GM21717 (cell line): ENCODE measurements at regions not wholly inside any gene's neighbourhood (a gene's known extent, or its start where the extent isn't known, plus 50 kb on each side); places are given as distances from the start of the nearest gene placed in this dataset.

ENCODE experiments used
- ATAC-seq: cut with Tn5 transposase; IDR thresholded peaks from one replicate; pipeline ENCODE4 v1.9.1; 2021; ENCODE audit warnings: mild to moderate bottlenecking, moderate library complexity; ENCODE audit not compliant: unreplicated experiment

DNA sequence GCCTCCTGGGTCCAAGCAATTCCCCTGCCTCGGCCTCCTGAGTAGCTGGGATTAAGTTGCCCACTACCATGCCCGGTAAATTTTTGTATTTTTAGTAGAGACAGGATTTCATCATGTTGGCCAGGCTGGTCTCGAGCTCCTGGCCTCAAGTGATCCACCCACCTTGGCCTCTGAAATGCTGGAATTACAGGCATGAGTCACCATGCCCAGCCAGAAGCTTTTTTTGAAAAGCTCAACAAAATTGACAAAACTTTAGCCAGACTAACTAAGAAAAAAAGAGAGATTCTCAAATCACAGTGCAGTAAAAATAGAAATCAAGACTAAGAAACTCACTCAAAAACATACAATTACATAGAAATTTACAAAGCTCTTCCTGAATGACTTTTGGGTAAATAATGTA lies 420.6 kb downstream of the COL12A1 start:
- ATAC-seq = no peak

DNA sequence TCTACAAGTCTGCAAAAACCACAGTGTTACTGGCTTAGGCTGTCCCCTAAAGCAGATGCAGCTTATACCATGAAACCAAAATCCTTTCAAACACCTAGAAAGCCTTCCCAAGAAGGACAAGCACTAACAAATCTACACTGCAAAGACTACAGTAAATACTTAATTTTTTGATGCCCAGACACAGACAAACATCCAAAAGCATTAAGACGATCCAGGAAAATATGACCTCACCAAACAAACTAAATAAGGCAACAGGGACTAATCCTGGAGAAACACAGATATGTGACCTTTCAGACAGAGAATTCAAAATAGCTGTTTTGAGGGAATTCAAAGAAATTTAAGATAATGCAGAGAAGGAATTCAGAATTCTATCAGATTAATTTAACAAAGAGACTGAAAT lies 423.5 kb downstream of the COL12A1 start:
- no peak for ATAC-seq

DNA sequence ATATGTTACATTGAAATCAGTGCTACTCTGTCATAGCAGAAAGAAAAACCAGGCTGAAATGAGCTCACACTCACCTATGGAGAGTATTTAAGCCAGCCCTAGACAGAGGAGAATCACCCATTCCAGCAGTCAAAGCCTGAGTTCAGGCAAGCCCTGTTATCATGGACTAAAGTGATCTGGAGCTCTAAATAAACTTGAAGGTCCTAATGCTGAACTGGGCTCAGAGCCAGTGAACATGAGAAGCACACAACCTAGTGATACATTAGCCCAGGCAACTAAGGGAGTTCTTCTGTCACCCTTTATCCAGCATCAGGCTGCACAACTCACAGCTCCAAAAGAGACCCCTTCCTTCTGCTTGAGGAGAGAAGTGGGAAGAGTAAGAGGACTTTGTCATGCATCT lies 425.0 kb downstream of the COL12A1 start:
- ATAC-seq = no peak

DNA sequence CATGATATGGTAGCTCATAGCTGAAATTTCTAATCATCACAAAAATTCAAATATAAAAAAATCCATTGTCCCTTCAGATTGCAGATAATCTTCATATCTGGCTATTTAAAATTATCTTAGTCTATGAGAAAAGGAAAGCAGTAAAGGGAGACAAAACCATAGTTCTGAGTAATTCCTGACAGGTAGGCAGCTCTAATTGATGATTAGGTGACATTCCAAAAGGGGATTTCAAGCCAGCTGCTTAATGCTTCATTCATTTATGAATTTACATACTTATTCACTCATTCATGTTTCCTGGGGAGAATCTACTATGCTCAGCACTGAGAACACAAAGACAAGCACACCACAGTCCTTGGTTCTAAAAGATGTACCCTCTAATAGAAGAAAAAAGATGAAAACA lies 437.1 kb downstream of the COL12A1 start:
- ATAC-seq = no peak

DNA sequence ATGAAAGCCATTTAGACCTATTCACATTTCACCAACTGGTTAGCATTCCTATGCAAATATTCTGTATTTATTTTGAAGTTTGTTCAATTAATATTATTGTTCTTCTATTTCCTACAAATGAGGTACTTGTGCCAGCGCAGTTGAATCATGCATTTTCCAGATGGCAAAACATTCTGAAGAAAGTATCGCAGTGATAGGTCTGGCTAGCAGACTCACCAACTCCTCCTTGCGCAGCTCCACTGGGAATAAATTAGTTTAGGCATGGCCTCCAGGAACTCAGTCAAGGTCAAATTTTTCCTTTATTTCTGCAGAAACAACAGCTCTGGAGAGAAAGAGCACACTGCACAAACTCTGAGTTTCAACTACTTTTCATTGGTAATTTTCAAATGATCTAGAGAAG lies 437.7 kb downstream of the COL12A1 start:
- no peak for ATAC-seq

DNA sequence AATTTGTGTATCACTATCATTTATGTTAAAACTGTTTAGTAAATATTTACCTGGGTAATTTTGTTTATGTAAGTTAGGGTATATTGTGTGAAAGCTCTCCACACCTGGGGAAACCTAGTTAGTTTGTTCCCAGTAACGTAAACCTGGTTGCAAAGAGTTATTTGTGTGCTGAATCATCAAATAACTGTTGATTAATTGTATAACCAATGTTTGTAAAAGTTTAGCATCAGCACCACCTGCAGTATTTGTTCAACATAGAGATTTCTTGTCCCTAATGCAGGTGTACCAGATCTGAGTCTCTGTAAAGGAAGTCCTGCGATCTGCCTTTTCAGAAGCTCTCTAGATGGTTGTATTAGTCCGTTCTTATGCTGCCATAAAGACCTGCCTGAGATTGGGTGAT lies 440.4 kb downstream of the COL12A1 start:
- ATAC-seq = no peak

DNA sequence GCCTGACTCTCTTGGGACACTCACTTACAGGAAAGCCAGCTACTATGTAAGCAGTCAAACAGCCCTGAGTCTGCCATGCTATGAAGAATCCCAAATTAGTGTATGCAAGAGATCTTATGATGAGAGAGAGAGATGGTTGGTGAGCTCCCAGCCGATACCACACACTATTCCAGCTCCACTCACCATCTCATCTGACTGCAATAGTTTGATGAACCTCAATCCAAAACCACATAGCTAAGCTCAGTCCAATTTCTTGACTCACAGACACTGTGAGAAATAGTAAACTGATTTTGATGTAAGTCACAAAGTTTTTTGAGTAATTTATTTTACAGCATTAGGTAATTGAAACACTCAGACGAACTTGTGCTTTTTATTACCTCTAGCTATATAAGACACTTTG lies 441.4 kb downstream of the COL12A1 start:
- no peak for ATAC-seq

DNA sequence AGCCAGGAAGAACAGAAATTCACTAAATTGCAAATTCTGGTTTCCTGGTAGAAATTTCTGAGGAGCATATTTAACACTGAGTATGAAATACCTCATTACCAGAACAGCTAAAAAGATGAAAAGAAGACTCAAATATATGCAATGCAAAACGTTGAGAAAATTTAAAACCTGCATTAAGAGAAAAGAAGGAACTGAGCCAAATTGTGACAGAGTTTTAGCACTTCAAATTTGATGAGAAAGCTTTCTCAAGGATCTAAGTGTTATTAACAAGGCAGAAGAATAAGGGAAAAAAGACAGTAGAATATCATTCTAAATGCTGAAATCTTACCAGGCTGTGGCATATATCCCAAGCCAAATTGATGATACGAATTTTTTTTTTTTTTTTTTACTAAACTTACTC lies 443.0 kb downstream of the COL12A1 start:
- no peak for ATAC-seq

DNA sequence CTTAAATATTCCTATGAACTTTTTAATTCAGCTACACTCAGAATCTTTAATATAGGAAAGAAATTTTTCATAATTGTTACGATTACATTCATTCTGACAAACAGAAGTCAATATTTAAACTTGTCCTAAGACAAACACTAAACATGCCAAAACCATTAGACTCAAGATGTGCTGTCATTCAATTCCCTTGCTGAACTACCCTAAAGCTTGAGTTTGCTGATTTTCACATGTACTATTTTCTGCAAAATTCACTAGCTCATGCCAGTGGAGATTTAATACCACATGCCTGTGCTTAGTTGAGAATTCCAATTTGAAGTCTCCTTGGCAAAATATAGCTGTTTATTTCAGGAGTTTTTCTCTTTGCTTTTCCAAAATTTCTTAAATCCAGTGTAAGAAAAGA lies 448.0 kb downstream of the COL12A1 start:
- ATAC-seq = no peak

DNA sequence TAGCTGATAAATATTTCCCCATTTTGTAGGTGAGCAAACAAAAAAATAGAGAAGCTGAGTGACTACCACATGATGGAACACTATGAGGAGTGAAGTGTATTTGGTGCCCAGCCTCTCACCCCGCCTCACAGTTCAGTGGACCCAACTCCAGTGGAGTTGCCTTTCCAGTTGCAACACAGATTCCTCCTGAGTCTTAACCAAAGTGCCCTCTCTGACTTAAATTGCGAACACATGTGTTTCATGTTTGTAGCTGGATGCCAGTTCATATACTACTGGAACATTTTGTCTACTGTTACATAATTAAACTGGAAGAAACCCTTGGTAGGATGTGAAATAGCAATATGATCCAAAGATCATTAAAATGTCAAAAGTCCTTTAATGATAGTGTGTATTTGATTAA lies 448.9 kb downstream of the COL12A1 start:
- no peak for ATAC-seq

DNA sequence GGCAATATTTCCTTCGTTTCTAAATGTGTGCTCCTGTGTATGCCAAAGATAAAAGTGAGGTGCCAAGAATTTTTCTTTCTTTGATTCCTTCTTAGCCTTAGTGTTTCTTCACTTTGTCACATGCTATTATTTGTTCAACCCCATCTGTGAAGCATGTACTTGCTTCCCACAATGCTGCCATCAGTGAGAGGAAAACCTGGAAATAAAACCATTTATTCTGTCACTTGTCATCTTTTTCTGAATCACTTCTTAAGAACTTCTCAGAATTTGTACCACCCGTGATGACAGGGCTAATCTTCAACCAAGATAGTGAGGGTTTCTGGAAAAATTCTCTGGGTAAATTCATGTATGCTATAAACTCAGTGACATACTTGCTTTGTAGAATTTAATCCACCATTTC lies 450.1 kb downstream of the COL12A1 start:
- ATAC-seq = no peak

DNA sequence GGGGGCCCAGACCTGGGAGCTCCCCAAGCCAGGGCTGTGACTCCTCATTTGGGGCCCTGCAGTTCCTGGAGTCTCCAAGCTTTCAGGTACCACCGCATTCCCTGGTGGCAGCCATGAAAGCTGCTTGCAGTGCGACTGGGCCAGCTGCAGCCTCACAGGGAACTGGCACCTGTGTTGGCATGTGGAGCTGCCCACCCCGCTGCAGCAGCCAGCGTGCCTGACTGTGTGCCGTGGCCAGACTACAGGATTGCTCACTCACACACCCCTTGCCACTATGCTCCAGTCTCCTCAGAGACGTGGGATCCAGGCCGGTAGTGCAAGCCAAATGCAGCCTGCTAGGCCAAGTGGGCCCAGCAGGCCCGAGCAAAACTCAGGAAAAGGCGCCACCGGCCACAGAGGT lies 450.7 kb downstream of the COL12A1 start:
- no peak for ATAC-seq

DNA sequence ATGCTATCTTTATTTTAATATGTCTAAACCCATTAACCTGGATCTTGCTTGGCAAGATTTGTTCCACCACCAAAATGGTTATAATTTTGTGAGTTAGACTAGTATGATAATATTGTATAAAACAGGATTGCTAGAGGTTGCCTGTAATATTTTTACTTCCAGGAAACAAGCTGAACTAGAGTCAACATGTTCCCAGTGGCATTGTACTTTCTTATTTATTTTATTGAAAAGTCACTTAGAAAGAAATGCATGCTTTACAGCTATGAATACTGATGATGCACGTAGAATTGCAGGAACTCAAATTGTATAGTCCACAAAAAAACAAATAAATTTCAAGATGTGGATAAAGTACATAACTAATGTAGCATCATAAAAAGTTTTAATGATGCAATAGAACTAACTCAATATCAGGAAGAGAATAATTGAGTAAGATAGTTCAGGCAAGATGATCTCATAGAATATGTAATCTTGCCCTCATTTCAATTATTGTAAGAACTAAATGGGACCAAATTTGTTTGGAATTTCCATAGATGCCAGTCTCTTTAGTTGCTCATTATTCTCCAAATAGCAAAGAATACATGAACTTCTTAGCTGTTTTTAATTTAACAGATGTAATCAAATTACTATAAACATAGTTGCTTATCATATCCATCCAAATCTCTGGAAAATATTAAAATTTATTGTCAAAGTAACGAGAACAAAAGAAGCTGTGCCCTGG lies 451.8 kb downstream of the COL12A1 start:
- ATAC-seq = no peak

DNA sequence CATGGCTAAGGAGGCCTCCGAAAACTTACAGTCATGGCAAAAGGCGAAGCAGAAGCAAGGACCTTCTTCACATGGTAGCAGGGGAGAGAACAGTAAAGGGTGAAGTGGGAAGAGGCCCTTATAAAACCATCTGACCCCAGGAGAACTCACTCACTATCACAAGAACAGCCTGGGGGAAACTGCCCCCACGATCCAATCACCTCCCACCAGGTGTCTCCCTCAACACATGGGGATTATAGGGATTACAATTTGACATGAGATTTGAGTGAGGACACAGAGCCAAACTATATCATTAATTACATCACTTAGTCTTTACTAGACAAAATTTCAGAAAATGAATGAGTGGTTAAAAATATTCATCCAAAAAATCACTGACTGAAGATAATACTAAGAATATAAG lies 453.6 kb downstream of the COL12A1 start:
- no peak for ATAC-seq

DNA sequence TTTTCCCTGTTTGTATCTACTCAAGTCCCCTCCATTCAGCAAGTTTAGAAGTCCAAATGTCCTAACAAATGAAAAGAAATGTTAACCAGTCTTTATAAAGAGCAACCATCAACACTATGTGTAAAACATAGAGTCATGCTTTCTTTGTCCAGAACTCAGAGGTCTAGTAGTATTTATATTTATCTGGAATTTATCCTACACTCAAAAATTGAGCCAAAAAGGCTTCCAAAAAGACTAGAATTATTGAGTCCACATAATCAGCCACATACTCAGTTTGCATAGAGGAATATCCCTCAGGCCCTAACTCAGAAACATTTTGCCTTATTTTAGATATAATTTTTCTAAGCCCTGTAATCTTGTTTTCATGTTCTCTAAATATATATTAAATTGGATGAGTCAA lies 455.0 kb downstream of the COL12A1 start:
- ATAC-seq = no peak

DNA sequence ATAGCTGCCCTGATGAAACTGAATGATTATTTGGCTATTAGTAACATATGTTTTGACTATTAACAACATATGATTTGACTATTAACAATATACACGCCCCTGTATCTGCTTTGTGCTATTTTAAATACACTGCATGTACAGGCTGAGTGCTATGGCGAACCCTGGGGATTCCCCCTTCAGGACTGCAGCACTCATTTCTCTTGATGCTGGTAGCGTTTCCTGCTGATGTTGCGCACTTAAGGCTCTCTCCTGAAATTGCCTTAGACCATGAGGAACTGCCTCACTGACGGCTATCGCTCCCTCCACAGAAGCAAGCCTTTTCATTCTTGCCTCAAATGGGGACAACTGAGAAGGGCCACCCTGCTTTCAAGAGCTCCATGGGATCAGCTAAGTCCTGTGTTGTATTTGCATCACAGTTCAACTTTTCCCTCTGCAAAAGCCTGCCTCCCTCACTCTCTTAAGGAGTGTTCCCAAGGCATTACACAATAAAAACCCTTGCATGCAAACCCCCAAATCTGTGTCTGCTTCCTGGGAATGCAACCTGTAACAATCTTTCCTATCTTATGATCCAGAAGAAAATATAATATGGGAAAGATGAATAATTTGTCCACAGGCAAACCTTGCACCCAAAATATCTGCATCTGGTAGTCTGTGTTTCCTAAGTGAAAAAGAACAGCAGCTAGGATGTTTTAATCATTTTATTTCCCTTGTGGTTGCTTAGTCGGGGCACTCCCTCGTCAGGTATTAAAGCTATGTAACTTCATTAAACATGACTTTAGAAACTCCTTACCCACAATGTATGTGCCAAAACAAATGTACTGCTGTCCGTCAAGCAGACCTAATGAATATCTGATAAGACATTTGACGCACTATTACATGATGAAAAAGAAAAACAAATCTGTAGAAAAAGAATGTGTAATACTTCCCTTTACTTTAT lies 456.4 kb downstream of the COL12A1 start:
- ATAC-seq = no peak

DNA sequence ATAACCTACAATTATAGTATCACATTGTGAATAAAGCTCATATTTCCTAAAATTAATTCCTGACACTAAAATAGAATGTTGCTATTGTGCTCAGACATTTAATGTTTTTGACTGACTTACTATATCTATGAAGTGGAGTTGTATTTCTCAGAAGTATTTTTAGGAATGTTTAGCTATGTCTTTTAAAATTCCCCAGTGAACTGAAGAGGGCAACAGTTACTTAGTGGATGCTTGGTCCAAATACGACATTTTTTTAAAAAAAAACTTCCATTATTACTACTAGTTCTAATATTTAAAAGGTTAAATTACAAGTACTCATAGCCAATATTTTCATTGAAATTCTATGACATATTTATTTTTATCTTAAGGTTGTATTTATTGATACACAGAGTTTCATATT lies 460.2 kb downstream of the COL12A1 start:
- no peak for ATAC-seq

DNA sequence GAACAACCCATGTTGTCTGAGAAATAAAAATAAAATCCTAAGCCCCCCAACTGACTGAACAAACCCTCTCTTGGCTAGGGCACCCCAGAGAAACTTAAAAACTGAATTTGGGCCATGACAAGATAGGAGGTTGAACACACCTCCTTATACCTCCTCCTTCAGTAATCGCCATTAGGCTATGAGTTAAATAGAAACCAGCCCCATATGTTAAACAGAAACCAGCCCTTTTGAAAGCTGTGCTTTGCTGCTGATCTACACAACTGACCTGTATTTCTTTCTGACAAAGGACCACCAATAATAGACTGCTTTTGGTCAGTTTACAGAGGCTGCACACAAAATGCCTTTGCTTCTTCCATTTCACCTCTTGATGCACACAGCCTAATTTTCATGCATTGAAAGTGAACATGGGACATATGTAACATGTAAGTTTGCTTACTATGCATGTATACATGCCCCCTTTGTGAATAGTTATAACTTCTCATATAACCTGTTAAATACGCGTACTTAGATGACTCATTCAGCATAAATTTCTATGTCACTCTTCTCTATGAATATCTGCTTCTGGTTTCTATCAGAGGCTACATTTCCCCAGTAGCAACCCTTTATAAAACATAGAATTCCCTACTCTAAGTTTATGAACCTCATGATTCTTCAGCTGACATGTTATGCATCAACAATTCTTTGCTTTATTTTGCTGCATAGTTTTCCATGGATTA lies 462.9 kb downstream of the COL12A1 start:
- no peak for ATAC-seq

DNA sequence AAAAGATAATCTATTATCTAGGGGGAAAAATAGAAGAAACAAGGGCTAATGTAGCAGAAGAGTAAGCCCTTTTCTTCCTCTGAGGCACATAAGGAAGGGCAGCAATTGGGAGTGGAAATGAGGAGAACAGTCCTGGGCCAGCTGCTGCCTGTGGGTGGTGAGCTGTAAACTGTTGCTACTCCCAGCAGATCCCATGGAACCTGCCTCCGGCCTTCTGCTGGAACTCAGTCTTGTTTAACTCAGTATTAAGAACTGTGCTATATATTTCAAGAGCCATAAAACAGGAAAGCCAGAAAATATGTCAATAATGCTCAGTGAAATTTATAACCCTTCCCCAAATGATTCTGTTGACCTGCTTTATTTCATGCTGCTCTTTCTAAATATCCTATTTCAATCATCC lies 464.2 kb downstream of the COL12A1 start:
- no peak for ATAC-seq

DNA sequence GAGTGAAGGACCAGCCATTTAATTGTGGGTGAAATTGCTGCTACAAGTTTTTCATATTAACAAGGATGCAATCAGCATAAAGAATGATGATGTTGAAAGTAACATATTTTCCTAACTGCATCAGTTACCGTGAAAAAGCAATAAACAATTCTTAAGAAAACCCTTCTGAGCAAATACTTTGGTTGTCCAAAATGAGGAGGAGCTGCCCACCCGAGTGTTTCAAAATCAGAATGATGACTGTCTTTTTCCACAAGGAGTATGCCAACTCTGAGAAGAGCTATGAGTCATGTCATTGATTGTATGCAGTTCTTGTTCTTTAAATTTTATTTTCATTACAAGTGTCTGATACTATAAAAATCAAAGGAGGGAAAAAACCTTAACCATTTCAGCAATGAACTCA lies 470.5 kb downstream of the COL12A1 start:
- no peak for ATAC-seq

DNA sequence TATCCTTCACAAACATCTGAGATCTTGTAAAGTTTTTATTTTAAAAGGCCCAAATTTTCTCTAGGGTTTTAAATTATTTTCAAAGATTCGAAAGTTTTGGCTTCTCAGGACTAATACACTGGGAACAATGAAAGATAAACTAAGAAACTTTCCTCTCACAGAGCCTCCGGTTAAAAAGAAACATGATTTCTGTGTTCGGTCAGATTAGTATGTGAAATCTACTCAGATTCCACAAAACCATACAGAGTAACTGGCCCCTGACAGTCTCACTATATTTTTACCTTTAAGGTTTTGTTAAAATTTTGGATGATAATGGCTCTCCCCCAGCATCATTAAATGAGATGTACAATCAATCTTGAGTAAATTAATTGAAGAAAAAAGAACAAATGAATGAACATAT lies 471.0 kb downstream of the COL12A1 start:
- no peak for ATAC-seq
